GM12872 (cell line): ENCODE measurements at regions not wholly inside any gene's neighbourhood (a gene's known extent, or its start where the extent isn't known, plus 50 kb on each side); places are given as distances from the start of the nearest gene placed in this dataset.

ENCODE experiments used
- CTCF ChIP-seq: IDR thresholded peaks from 3 replicates; pipeline ENCODE4 v1.5.1; 2011; ENCODE audit warnings: low read depth, mild to moderate bottlenecking, low read length, moderate library complexity; ENCODE audit not compliant: insufficient read depth

GRCh38 chr5:5953584-5954274 is 424.6 kb downstream of the MED10 start:
- TF ChIP-seq CTCF, result no peak

GRCh38 chr5:5951953-5952352 is 426.4 kb downstream of the MED10 start:
- no peak for TF ChIP-seq CTCF

GRCh38 chr5:5950658-5951057 is 427.7 kb downstream of the MED10 start:
- TF ChIP-seq CTCF, result no peak

GRCh38 chr5:5941486-5941885 is 436.9 kb downstream of the MED10 start:
- no peak for TF ChIP-seq CTCF

DNA sequence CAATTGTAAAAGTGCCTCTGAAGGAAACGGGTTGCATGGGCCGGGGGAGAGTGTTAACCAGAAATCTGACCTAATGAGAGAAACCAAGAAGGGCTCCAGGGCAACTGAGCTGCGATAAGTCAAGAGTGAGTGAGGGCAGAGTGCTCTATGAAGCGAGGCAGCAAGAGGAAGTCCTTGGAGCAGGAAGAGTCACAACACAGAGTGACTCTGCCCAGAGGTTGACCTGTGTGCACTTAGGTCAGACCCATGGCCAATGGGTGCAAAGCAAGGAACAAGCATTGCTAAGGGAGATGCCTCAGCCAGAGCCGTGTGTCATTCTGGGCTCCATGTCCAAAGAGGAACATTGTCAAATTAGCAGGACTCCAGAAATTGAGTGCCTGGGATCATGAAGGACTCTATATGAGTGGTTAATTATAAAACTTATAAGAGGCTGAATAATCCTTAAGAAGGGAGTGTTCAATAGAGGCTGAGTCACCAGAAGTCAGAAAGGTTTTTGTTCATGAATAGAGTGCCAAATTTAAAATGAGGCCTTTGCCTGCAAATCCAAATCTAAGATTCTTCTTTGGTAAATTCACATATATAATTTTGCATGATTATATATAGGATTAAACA is 438.5 kb downstream of the MED10 start:
- TF ChIP-seq CTCF, result no peak

DNA sequence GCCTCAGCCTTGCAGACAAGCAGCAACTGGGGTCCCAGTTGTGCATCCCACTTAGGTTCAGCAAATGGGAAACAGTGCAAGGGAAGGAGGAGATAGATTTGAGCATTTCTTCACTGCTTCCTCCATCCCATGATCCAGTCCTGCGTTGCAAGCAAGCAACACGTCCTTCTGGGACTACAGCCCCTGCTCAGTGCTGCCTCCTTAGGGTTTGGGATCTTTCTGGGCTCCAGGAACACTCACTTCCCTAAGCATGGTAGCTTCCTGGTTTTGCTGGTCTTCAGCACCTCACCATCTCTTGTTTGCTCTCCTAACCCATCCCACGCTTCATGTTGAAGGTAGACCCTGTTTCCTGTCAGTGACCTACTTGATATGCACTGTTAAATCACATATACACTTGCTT is 444.7 kb downstream of the MED10 start:
- TF ChIP-seq CTCF, result no peak

DNA sequence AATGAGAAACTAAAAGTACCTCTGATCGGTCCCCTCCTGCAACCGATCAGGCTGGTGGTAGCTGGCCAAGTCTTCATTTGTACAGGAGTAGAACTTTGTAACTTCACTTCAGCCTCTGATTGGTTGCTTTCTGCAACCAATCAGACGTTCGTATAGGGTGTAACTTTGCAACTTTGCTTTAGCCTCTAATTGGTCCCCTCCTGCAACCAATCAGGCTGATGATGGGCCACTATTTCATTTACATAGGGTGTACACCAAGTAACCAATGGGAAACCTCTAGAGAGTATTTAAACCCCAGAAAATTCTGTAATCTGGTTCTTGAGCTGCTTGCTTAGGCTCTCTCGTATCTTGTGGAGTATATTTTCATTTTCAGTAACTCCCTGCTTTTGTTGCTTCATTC is 445.5 kb downstream of the MED10 start:
- TF ChIP-seq CTCF, result no peak
